Tibial nerve (tissue), 4 donors: ENCODE measurements at regions not wholly inside any gene's neighbourhood (a gene's known extent, or its start where the extent isn't known, plus 50 kb on each side); places are given as distances from the start of the nearest gene placed in this dataset. TPM values are rescaled to one million over a fixed set of nuclear protein-coding genes. Genes with fewer than 3 reads are reported as not detected.
A peak's percentile ranks its signal among the peaks of the same experiment; 100 is the strongest.

Experiments used
- DNase-seq, 2 donors: peaks; one replicate each; pipeline ENCODE4 v3.0.0-alpha.2; 2019; ENCODE audit warnings: low spot score in 2 of 2
- H3K27ac ChIP-seq, 4 donors: fragments of 200-600 bp; sonication (generic) in 3 of 4; one replicate each; pipeline ENCODE4 v1.5.1; 2017 to 2019; ENCODE audit warnings: mild to moderate bottlenecking in 1 of 4
- H3K27me3 ChIP-seq, 2 donors: fragments of 200-600 bp; sonication (generic) in 1 of 2; one replicate each; pipeline versions ENCODE4 v1.5.1 to v1.6.0; 2017 to 2019
- H3K36me3 ChIP-seq, 3 donors: fragments of 200-600 bp; sonication (generic); one replicate each; pipeline ENCODE4 v1.5.1; 2018 to 2019
- H3K4me1 ChIP-seq, 4 donors: fragments of 200-600 bp; sonication (generic) in 3 of 4; one replicate each; pipeline ENCODE4 v1.5.1; 2017 to 2019
- H3K4me3 ChIP-seq, 4 donors: fragments of 200-600 bp; sonication (generic) in 3 of 4; one replicate each; pipeline ENCODE4 v1.5.1; 2017 to 2019; ENCODE audit warnings: mild to moderate bottlenecking in 1 of 4, moderate library complexity in 1 of 4
- H3K9me3 ChIP-seq, 4 donors: fragments of 200-600 bp; sonication (generic) in 3 of 4; one replicate each; pipeline ENCODE4 v1.5.1; 2017 to 2019
- CTCF ChIP-seq, 5 experiments: fragments of 200-600 bp in 3 of 5; fragments of 450-650 bp in 2 of 5; sonication (generic) in 3 of 5; IDR thresholded peaks; one replicate each; pipeline ENCODE4 v1.5.1; 2016 to 2019; ENCODE audit warnings: antibody characterized with exemption in 5 of 5, mild to moderate bottlenecking in 3 of 5, moderate library complexity in 2 of 5
- EP300 ChIP-seq, 2 donors: sonication (generic); formaldehyde crosslinking; IDR thresholded peaks; one replicate each; pipeline ENCODE4 v1.6.1; 2017; ENCODE audit warnings: antibody characterized with exemption in 2 of 2, mild to moderate bottlenecking in 1 of 2
- POLR2A ChIP-seq, 2 donors: fragments of 450-650 bp; IDR thresholded peaks; one replicate each; pipeline ENCODE4 v1.6.1; 2017; ENCODE audit warnings: antibody characterized with exemption in 2 of 2, mild to moderate bottlenecking in 2 of 2, moderate library complexity in 2 of 2
- WGBS, 2 donors: methylation state at CpG; one replicate each; pipeline ENCODE4 v1.1.5; 2018; 5-methylcytosine and 5-hydroxymethylcytosine counted together
- small RNA-seq: library from RNA; depleted of rRNA; stranded (forward); fragments of <200 nt; gene quantifications from one replicate; pipeline ENCODE3, GENCODE V24; 2016

GRCh38 chr4:72631296-72631695 lies 62.3 kb upstream of the ADAMTS3 start:
- Histone ChIP-seq H3K36me3 (no peaks in the 10 kb centered on the region), H3K9me3 (peaks cover 0 to 3% (median 0%) of the 10 kb centered on the region in 4 donors), H3K4me1 (no peaks in the 10 kb centered on the region), H3K27me3 (no peaks in the 10 kb centered on the region), H3K4me3 (no peak overlapping the region), H3K27ac (no peak overlapping the region)
- DNase-seq, result peak; percentile 26 to 66
- 82 to 92% methylated on average over 1 of the region's 1 CpG for WGBS, 2 donors
- no peak for TF ChIP-seq CTCF (IDR thresholded peaks at IDR 0.05)
- no peak for TF ChIP-seq POLR2A (IDR thresholded peaks at IDR 0.05)
- no peak for TF ChIP-seq EP300 (IDR thresholded peaks at IDR 0.05)

- no peak for DNase-seq
- Histone ChIP-seq H3K27ac (no peak overlapping the region), H3K4me3 (no peak overlapping the region), H3K9me3 (peaks cover 0 to 3% (median 0%) of the 10 kb centered on the region in 4 donors), H3K36me3 (no peaks in the 10 kb centered on the region), H3K4me1 (no peaks in the 10 kb centered on the region), H3K27me3 (no peaks in the 10 kb centered on the region)
- no peak for TF ChIP-seq CTCF (IDR thresholded peaks at IDR 0.05)
- no peak for TF ChIP-seq POLR2A (IDR thresholded peaks at IDR 0.05)
- no peak for TF ChIP-seq EP300 (IDR thresholded peaks at IDR 0.05)
- WGBS, 2 donors, result 88 to 94% methylated on average over 1 of the region's 1 CpG
Measured at GRCh38 chr4:72629540-72629939, 60.5 kb upstream of the ADAMTS3 start.

- no peak for DNase-seq
- Histone ChIP-seq H3K27ac (no peak overlapping the region), H3K4me3 (no peak overlapping the region), H3K9me3 (peaks cover 0 to 3% (median 0%) of the 10 kb centered on the region in 4 donors), H3K36me3 (no peaks in the 10 kb centered on the region), H3K4me1 (no peaks in the 10 kb centered on the region), H3K27me3 (no peaks in the 10 kb centered on the region)
- TF ChIP-seq CTCF (IDR thresholded peaks at IDR 0.05) (no peak), POLR2A (IDR thresholded peaks at IDR 0.05) (no peak), EP300 (IDR thresholded peaks at IDR 0.05) (no peak)
Measured at GRCh38 chr4:72627723-72628122, 58.7 kb upstream of the ADAMTS3 start.

Small RNA genes lying in the stretch of these regions (small RNA-seq; reads per million reads assigned to genes)
- not detected for gene RNU4ATAC9P
